ENCODE measurements at regions not wholly inside any gene's neighbourhood (a gene's known extent, or its start where the extent isn't known, plus 50 kb on each side); places are given as distances from the start of the nearest gene placed in this dataset.

DNA sequence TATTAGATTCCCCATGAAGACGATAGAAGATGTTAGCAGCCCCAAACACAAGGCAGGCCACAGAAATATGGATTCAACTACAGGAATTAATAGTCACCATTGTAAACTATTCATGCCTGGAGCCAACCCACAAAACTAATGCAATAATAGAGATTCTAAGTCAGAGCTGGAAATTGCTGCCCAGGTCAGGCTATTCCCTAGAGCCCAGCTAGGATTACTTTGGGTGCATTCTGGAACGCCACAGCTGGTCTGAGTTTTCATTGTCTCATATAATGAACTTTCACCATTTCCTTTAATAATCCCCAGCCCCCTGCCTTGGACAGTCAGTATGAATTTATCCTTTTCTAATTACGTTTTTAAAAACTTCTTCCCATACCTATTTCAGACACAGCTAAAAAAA lies 252.6 kb downstream of the PAPSS1 start:
- DNase-seq (ENCODE audit: low read depth in 1 of 2, low spot score in 1 of 2), result no peak
- no peak overlapping the region for H3K27ac ChIP-seq (replicated peaks)
- no peaks in the 10 kb centered on the region for H3K27me3 ChIP-seq (ENCODE audit: insufficient read depth, poor library complexity, severe bottlenecking)
- TF ChIP-seq, protein P1, sequence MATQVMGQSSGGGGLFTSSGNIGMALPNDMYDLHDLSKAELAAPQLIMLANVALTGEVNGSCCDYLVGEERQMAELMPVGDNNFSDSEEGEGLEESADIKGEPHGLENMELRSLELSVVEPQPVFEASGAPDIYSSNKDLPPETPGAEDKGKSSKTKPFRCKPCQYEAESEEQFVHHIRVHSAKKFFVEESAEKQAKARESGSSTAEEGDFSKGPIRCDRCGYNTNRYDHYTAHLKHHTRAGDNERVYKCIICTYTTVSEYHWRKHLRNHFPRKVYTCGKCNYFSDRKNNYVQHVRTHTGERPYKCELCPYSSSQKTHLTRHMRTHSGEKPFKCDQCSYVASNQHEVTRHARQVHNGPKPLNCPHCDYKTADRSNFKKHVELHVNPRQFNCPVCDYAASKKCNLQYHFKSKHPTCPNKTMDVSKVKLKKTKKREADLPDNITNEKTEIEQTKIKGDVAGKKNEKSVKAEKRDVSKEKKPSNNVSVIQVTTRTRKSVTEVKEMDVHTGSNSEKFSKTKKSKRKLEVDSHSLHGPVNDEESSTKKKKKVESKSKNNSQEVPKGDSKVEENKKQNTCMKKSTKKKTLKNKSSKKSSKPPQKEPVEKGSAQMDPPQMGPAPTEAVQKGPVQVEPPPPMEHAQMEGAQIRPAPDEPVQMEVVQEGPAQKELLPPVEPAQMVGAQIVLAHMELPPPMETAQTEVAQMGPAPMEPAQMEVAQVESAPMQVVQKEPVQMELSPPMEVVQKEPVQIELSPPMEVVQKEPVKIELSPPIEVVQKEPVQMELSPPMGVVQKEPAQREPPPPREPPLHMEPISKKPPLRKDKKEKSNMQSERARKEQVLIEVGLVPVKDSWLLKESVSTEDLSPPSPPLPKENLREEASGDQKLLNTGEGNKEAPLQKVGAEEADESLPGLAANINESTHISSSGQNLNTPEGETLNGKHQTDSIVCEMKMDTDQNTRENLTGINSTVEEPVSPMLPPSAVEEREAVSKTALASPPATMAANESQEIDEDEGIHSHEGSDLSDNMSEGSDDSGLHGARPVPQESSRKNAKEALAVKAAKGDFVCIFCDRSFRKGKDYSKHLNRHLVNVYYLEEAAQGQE (IDR thresholded peaks at IDR 0.05; ENCODE audit: insufficient replicate concordance, low read depth), result no peak
- TF ChIP-seq GABPA (IDR thresholded peaks at IDR 0.05; ENCODE audit: low read depth), result no peak
- TF ChIP-seq POLR2AphosphoS5 (IDR thresholded peaks at IDR 0.05; ENCODE audit: low read depth), result no peak
- TF ChIP-seq, protein P2, sequence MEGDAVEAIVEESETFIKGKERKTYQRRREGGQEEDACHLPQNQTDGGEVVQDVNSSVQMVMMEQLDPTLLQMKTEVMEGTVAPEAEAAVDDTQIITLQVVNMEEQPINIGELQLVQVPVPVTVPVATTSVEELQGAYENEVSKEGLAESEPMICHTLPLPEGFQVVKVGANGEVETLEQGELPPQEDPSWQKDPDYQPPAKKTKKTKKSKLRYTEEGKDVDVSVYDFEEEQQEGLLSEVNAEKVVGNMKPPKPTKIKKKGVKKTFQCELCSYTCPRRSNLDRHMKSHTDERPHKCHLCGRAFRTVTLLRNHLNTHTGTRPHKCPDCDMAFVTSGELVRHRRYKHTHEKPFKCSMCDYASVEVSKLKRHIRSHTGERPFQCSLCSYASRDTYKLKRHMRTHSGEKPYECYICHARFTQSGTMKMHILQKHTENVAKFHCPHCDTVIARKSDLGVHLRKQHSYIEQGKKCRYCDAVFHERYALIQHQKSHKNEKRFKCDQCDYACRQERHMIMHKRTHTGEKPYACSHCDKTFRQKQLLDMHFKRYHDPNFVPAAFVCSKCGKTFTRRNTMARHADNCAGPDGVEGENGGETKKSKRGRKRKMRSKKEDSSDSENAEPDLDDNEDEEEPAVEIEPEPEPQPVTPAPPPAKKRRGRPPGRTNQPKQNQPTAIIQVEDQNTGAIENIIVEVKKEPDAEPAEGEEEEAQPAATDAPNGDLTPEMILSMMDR (IDR thresholded peaks at IDR 0.05; ENCODE audit: insufficient read depth, low read length), result no peak
- no peak for TF ChIP-seq SPI1 (IDR thresholded peaks at IDR 0.05; ENCODE audit: borderline replicate concordance, low read depth)
- no peak overlapping the region for H3K4me3 ChIP-seq (replicated peaks; ENCODE audit: insufficient read depth, low read length)

DNA sequence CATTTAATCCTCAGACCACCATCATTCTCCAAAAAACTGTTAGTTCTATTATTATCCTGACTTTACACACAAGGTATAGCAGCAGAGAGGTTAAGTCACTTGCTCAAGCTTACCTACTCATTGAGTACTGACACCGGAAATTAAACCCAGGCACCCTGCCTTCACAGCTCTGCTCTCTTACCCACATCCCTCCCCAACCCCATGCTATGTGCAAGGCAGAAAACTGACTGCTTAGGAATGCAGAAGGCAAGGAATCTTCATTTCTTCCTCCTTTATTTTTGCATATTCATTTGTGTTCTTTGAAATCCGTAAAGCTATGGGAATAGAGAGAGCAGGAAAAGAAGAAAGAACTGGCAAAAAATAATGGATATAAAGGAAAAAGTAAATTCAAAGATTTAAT lies 261.8 kb downstream of the PAPSS1 start:
- DNase-seq (ENCODE audit: low read depth in 1 of 2, low spot score in 1 of 2), result no peak
- TF ChIP-seq POLR2AphosphoS5 (IDR thresholded peaks at IDR 0.05; ENCODE audit: low read depth) (no peak), GABPA (IDR thresholded peaks at IDR 0.05; ENCODE audit: low read depth) (no peak), SPI1 (IDR thresholded peaks at IDR 0.05; ENCODE audit: borderline replicate concordance, low read depth) (no peak)
- TF ChIP-seq, protein P2 (IDR thresholded peaks at IDR 0.05; ENCODE audit: insufficient read depth, low read length), result no peak
- TF ChIP-seq, protein P1 (IDR thresholded peaks at IDR 0.05; ENCODE audit: insufficient replicate concordance, low read depth), result no peak
- Histone ChIP-seq H3K4me3 (replicated peaks; ENCODE audit: insufficient read depth, low read length) (no peak overlapping the region), H3K27me3 (ENCODE audit: insufficient read depth, poor library complexity, severe bottlenecking) (no peaks in the 10 kb centered on the region), H3K27ac (replicated peaks) (no peak overlapping the region)

DNA sequence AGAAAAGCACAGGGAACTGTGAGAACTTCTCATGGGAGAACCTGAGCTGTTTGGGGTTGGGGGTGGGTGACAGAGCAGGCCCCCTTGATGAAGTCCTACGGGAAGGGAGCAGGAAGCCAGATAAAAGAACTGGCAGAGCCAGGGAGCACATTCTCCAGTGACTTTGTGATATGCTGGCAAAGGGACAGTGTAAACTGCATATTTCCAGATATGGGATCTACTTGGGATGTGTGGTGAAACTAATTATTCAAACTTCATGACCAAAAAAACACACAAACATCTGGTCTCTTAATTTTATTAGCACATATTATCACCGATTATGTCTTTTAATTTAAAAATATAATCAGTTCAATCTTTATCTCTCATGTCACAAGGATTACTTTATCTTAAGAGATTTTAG lies 266.0 kb downstream of the PAPSS1 start:
- DNase-seq (ENCODE audit: low read depth in 1 of 2, low spot score in 1 of 2), result no peak

More for the DNA sequence above, 266.0 kb downstream of the PAPSS1 start:
- H3K27ac ChIP-seq (replicated peaks), result no peak overlapping the region
- no peaks in the 10 kb centered on the region for H3K27me3 ChIP-seq (ENCODE audit: insufficient read depth, poor library complexity, severe bottlenecking)
- TF ChIP-seq, protein P1 (IDR thresholded peaks at IDR 0.05; ENCODE audit: insufficient replicate concordance, low read depth), result no peak
- TF ChIP-seq GABPA (IDR thresholded peaks at IDR 0.05; ENCODE audit: low read depth) (no peak), POLR2AphosphoS5 (IDR thresholded peaks at IDR 0.05; ENCODE audit: low read depth) (no peak), SPI1 (IDR thresholded peaks at IDR 0.05; ENCODE audit: borderline replicate concordance, low read depth) (no peak)
- TF ChIP-seq, protein P2 (IDR thresholded peaks at IDR 0.05; ENCODE audit: insufficient read depth, low read length), result no peak
- no peak overlapping the region for H3K4me3 ChIP-seq (replicated peaks; ENCODE audit: insufficient read depth, low read length)
